Ovary (tissue), 7 donors: ENCODE measurements at regions not wholly inside any gene's neighbourhood (a gene's known extent, or its start where the extent isn't known, plus 50 kb on each side); places are given as distances from the start of the nearest gene placed in this dataset.

Experiments used
- DNase-seq, 5 donors: peaks; one replicate each; pipeline ENCODE4 v3.0.0-alpha.2; 2019 to 2020
- H3K27ac ChIP-seq, 2 donors: fragments of 200-600 bp; one replicate each; pipeline versions ENCODE4 v1.5.1 to v1.8.0; 2019 to 2022
- H3K27me3 ChIP-seq: fragments of 200-600 bp; one replicate; pipeline ENCODE4 v1.8.0; 2022
- H3K36me3 ChIP-seq: fragments of 200-600 bp; sonication (generic); one replicate; pipeline ENCODE4 v1.5.1; 2019
- H3K4me1 ChIP-seq: one replicate; pipeline ENCODE4 v1.8.1; 2013; ENCODE audit warnings: mild to moderate bottlenecking, moderate library complexity; ENCODE audit not compliant: insufficient read depth
- H3K4me3 ChIP-seq: fragments of 200-600 bp; sonication (generic); one replicate; pipeline ENCODE4 v1.5.1; 2017
- H3K9me3 ChIP-seq, 2 donors: fragments of 200-600 bp in 1 of 2; sonication (generic) in 1 of 2; one replicate each; pipeline versions ENCODE4 v1.5.1 to v1.8.1; 2013 to 2019; ENCODE audit warnings: mild to moderate bottlenecking in 1 of 2, moderate library complexity in 1 of 2
- CTCF ChIP-seq, 3 donors: fragments of 450-650 bp in 2 of 3; fragments of 200-600 bp in 1 of 3; IDR thresholded peaks; one replicate each; pipeline versions ENCODE4 v1.5.1 to v1.8.0; 2016 to 2022; ENCODE audit warnings: antibody characterized with exemption in 3 of 3, mild to moderate bottlenecking in 1 of 3
- EP300 ChIP-seq: sonication (generic); formaldehyde crosslinking; IDR thresholded peaks from one replicate; pipeline ENCODE4 v1.6.1; 2017; ENCODE audit warnings: antibody characterized with exemption
- POLR2A ChIP-seq: fragments of 450-650 bp; IDR thresholded peaks from one replicate; pipeline ENCODE4 v1.6.1; 2017; ENCODE audit warnings: antibody characterized with exemption, mild to moderate bottlenecking, moderate library complexity
- WGBS, 3 donors: extraction: QIAGEN DNeasy Blood & Tissue Kit in 1 of 3; methylation state at CpG; one replicate each; pipeline versions ENCODE4 v1.1.5 to v1.1.7; 2013 to 2017; 5-methylcytosine and 5-hydroxymethylcytosine counted together
- intact Hi-C, 4 donors: fragments of 100-400 bp; cut with DNase I; formaldehyde crosslinking; loops; one replicate each; pipeline versions ENCODE4 v1.11.0 to v1.15.1; 2022 to 2023
- donor health status: DM: no; HTN: no; CAD: no; lungs with moderate emphysema.
- donor health status: DM: no; HTN: no; CAD: no.
- donor health status: Bipolar disorder and iron deficiency.
- donor health status: DM: no; HTN: no; CAD: no.
- donor health status: DM: yes; HTN: yes; CAD: no.

- Histone ChIP-seq H3K4me1 (no peaks in the 10 kb centered on the region), H3K27me3 (no peaks in the 10 kb centered on the region), H3K27ac (no peak overlapping the region), H3K9me3 (no peaks in the 10 kb centered on the region), H3K36me3 (no peaks in the 10 kb centered on the region), H3K4me3 (no peak overlapping the region)
- WGBS, 3 donors = 81 to 92% (median 83%) methylated on average over 17 to 18 of the region's 18 CpGs
- intact Hi-C loops = no loop called here
- DNase-seq = no peak
- TF ChIP-seq POLR2A (no peak), EP300 (no peak), CTCF (IDR thresholded peaks at IDR 0.05) (no peak)
Observed at GRCh38 chr2:8628179-8628865, 53.5 kb upstream of the ID2 start.

- Histone ChIP-seq H3K9me3 (no peaks in the 10 kb centered on the region), H3K4me3 (no peak overlapping the region), H3K27ac (no peak overlapping the region), H3K36me3 (no peaks in the 10 kb centered on the region), H3K27me3 (no peaks in the 10 kb centered on the region), H3K4me1 (peaks cover 3% of the 10 kb centered on the region)
- DNase-seq = no peak
- 87 to 94% (median 93%) methylated on average over 6 of the region's 6 CpGs for WGBS, 3 donors
- intact Hi-C loops = no loop called here
- no peak for TF ChIP-seq POLR2A
- TF ChIP-seq CTCF (IDR thresholded peaks at IDR 0.05) = no peak
- TF ChIP-seq EP300 = no peak
Observed at GRCh38 chr2:8628866-8629209, 53.0 kb upstream of the ID2 start.

- intact Hi-C loops = no loop called here
- WGBS, 3 donors = 74 to 83% (median 75%) methylated on average over 4 of the region's 4 CpGs
- no peaks in the 10 kb centered on the region for H3K9me3 ChIP-seq
- no peak overlapping the region for H3K4me3 ChIP-seq
- peaks cover 3% of the 10 kb centered on the region for H3K4me1 ChIP-seq
- no peak for DNase-seq
- no peaks in the 10 kb centered on the region for H3K36me3 ChIP-seq
- H3K27ac ChIP-seq = no peak overlapping the region
- no peaks in the 10 kb centered on the region for H3K27me3 ChIP-seq
- TF ChIP-seq EP300 (no peak), CTCF (IDR thresholded peaks at IDR 0.05) (no peak), POLR2A (no peak)
Observed at GRCh38 chr2:8629402-8629801, 52.5 kb upstream of the ID2 start.

- no peak for DNase-seq
Observed at GRCh38 chr2:8630676-8631464, 51.0 kb upstream of the ID2 start.

More at GRCh38 chr2:8630676-8631464, 51.0 kb upstream of the ID2 start:
- 89 to 90% (median 89%) methylated on average over 21 of the region's 21 CpGs for WGBS, 3 donors
- Histone ChIP-seq H3K27me3 (no peaks in the 10 kb centered on the region), H3K9me3 (no peaks in the 10 kb centered on the region), H3K27ac (no peak overlapping the region), H3K4me3 (no peak overlapping the region), H3K4me1 (peaks cover 3% of the 10 kb centered on the region), H3K36me3 (no peaks in the 10 kb centered on the region)
- intact Hi-C loops = no loop called here
- TF ChIP-seq CTCF (IDR thresholded peaks at IDR 0.05) (no peak), EP300 (no peak), POLR2A (no peak)
